GM23338 (cell line): ENCODE measurements at regions not wholly inside any gene's neighbourhood (a gene's known extent, or its start where the extent isn't known, plus 50 kb on each side); places are given as distances from the start of the nearest gene placed in this dataset.

Experiments used
- CTCF ChIP-seq, 2 experiments: fragments of 200-600 bp in 1 of 2; sonication (generic) in 1 of 2; conservative IDR thresholded peaks; 2 replicates each; pipeline versions ENCODE4 v1.5.1 to v1.6.1; 2016 to 2017; ENCODE audit warnings: antibody characterized with exemption in 2 of 2, low read depth in 2 of 2, mild to moderate bottlenecking in 2 of 2, moderate library complexity in 1 of 2
- ETS1 ChIP-seq: IDR thresholded peaks from 2 replicates; pipeline ENCODE4 v1.6.1; 2016; ENCODE audit warnings: antibody characterized with exemption
- TF ChIP-seq, protein P1 (sequence below): IDR thresholded peaks from one replicate; pipeline ENCODE4 v1.6.1; 2018; ENCODE audit warnings: antibody characterized with exemption; ENCODE audit not compliant: unreplicated experiment

- TF ChIP-seq ETS1, result no peak
- TF ChIP-seq, protein P1, sequence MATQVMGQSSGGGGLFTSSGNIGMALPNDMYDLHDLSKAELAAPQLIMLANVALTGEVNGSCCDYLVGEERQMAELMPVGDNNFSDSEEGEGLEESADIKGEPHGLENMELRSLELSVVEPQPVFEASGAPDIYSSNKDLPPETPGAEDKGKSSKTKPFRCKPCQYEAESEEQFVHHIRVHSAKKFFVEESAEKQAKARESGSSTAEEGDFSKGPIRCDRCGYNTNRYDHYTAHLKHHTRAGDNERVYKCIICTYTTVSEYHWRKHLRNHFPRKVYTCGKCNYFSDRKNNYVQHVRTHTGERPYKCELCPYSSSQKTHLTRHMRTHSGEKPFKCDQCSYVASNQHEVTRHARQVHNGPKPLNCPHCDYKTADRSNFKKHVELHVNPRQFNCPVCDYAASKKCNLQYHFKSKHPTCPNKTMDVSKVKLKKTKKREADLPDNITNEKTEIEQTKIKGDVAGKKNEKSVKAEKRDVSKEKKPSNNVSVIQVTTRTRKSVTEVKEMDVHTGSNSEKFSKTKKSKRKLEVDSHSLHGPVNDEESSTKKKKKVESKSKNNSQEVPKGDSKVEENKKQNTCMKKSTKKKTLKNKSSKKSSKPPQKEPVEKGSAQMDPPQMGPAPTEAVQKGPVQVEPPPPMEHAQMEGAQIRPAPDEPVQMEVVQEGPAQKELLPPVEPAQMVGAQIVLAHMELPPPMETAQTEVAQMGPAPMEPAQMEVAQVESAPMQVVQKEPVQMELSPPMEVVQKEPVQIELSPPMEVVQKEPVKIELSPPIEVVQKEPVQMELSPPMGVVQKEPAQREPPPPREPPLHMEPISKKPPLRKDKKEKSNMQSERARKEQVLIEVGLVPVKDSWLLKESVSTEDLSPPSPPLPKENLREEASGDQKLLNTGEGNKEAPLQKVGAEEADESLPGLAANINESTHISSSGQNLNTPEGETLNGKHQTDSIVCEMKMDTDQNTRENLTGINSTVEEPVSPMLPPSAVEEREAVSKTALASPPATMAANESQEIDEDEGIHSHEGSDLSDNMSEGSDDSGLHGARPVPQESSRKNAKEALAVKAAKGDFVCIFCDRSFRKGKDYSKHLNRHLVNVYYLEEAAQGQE, result no peak
- TF ChIP-seq CTCF (conservative IDR thresholded peaks at IDR 0.05; ENCODE audit: low read depth in 2 of 2), result no peak
Measured at GRCh38 chr7:36100226-36100625, 52.8 kb upstream of the EEPD1 start.
